ENCODE measurements at regions not wholly inside any gene's neighbourhood (a gene's known extent, or its start where the extent isn't known, plus 50 kb on each side); places are given as distances from the start of the nearest gene placed in this dataset.

DNA sequence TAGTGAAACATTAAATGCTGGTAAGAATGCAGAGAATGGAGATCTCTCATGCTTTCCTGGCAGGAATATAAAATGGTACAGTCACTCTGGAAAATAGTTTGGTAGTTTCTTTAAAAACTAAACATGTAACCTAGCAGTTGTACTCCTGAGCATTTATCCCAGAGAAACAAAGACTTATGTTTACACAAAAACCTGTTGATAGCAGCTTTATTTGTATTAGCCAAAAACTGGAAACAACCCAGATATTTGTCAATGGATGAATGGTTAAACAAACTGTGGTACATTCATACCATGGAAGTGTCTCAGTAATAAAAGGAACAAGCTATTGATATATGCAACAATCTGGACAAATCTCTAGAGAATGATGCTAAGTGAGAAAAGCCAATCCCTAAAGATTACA is 81.7 kb upstream of the CTAGE1 start:
- H3K36me3 ChIP-seq (ENCODE audit: insufficient read depth, low read length), result no peaks in the 10 kb centered on the region
- H3K4me2 ChIP-seq (ENCODE audit: insufficient read depth, low read length), result no peak overlapping the region

DNA sequence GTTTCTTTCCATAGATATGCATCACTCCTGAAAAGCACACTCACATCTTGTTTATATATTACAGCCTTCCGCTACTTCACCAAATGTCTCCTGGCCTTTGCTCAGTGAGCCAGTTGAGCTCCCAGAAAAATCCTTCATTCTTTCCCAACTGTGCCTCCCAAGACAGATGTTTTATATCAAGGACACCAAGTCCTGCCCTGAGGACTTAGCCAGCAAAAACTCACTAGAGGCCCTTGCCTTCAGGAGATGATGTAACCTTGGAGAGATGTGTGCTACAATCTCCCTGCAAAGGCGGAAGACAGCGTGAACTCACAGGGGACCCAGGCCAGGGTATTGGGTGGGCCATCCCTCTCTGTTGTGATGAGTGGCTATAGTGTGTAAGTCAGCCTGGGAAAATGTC is 86.1 kb upstream of the CTAGE1 start:
- Histone ChIP-seq H2AFZ (ENCODE audit: low read depth, low read length) (no peak overlapping the region), H3K4me1 (ENCODE audit: insufficient read depth, low read length) (no peaks in the 10 kb centered on the region), H3K4me3 (ENCODE audit: low read depth in 1 of 2, low read length in 2 of 2) (no peak overlapping the region), H3K36me3 (ENCODE audit: insufficient read depth, low read length) (no peaks in the 10 kb centered on the region), H3K79me2 (ENCODE audit: insufficient read depth, low read length) (no peaks in the 10 kb centered on the region), H3K27ac (ENCODE audit: low read length) (no peak overlapping the region), H3K9me3 (ENCODE audit: insufficient read depth, low read length, severe bottlenecking) (no peaks in the 10 kb centered on the region), H3K9ac (ENCODE audit: low read depth, low read length) (no peak overlapping the region), H3K4me2 (ENCODE audit: insufficient read depth, low read length) (no peak overlapping the region), H3K27me3 (ENCODE audit: insufficient read depth, low read length, poor library complexity) (peaks cover 5% of the 10 kb centered on the region), H4K20me1 (ENCODE audit: insufficient read depth, low read length) (no peaks in the 10 kb centered on the region)
- DNase-seq (no peak), ATAC-seq (ENCODE audit: insufficient read depth, low read depth) (no peak)
- no peak for TF ChIP-seq EZH2 (IDR thresholded peaks at IDR 0.05; ENCODE audit: borderline replicate concordance, low read depth, low read length, severe bottlenecking)
- TF ChIP-seq, protein P1, sequence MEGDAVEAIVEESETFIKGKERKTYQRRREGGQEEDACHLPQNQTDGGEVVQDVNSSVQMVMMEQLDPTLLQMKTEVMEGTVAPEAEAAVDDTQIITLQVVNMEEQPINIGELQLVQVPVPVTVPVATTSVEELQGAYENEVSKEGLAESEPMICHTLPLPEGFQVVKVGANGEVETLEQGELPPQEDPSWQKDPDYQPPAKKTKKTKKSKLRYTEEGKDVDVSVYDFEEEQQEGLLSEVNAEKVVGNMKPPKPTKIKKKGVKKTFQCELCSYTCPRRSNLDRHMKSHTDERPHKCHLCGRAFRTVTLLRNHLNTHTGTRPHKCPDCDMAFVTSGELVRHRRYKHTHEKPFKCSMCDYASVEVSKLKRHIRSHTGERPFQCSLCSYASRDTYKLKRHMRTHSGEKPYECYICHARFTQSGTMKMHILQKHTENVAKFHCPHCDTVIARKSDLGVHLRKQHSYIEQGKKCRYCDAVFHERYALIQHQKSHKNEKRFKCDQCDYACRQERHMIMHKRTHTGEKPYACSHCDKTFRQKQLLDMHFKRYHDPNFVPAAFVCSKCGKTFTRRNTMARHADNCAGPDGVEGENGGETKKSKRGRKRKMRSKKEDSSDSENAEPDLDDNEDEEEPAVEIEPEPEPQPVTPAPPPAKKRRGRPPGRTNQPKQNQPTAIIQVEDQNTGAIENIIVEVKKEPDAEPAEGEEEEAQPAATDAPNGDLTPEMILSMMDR (IDR thresholded peaks at IDR 0.05; ENCODE audit: borderline replicate concordance, extremely low read depth, low read length, poor library complexity, severe bottlenecking), result no peak

More for the DNA sequence above, 81.7 kb upstream of the CTAGE1 start:
- Histone ChIP-seq H3K4me3 (ENCODE audit: low read depth in 1 of 2, low read length in 2 of 2) (no peak overlapping the region), H3K9ac (ENCODE audit: low read depth, low read length) (no peak overlapping the region), H4K20me1 (ENCODE audit: insufficient read depth, low read length) (no peaks in the 10 kb centered on the region), H3K27ac (ENCODE audit: low read length) (no peak overlapping the region), H3K9me3 (ENCODE audit: insufficient read depth, low read length, severe bottlenecking) (no peaks in the 10 kb centered on the region), H3K79me2 (ENCODE audit: insufficient read depth, low read length) (no peaks in the 10 kb centered on the region), H3K27me3 (ENCODE audit: insufficient read depth, low read length, poor library complexity) (peaks cover 2% of the 10 kb centered on the region), H3K4me1 (ENCODE audit: insufficient read depth, low read length) (no peaks in the 10 kb centered on the region), H2AFZ (ENCODE audit: low read depth, low read length) (no peak overlapping the region)
- TF ChIP-seq, protein P1 (IDR thresholded peaks at IDR 0.05; ENCODE audit: borderline replicate concordance, extremely low read depth, low read length, poor library complexity, severe bottlenecking), result no peak
- no peak for TF ChIP-seq EZH2 (IDR thresholded peaks at IDR 0.05; ENCODE audit: borderline replicate concordance, low read depth, low read length, severe bottlenecking)
- DNase-seq, result no peak
- no peak for ATAC-seq (ENCODE audit: insufficient read depth, low read depth)

DNA sequence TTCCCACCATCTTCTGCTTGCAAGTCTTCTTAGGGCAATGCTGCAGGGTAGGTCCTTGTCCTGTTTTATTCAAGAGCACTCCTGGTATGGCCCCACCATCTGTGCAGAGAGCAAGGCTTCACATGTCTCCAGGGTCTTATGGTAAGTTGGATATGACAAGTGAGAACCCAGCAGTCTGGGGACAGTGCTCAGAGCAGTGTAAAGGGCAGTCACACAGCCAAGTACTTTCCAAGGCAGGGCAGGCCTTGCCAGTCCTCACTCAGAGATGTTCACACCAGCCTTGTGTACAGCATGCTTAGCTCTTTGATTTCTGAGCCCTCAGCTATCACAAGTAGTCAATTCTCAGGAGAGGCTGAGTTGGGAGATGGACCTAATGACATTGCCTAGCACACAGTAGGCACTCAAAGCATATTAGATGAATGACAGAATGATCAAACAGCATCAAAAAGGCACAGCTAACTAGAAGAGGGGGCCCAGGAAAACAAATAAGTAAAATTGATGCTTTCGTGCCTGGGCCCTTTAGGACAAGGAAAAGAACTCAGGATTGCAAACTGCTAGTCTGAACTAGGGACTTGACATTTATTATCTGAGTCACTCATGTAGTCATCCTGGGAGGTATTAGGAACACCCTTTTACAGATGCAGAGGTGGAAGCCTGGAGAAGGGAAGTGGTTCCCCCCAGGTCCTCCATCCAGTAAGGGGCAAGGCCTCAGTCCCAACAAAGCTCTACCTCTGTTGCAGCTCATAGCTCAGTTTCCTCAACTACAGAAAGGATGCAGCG is 86.7 kb upstream of the CTAGE1 start:
- H3K79me2 ChIP-seq (ENCODE audit: insufficient read depth, low read length), result no peaks in the 10 kb centered on the region
- no peak overlapping the region for H3K9ac ChIP-seq (ENCODE audit: low read depth, low read length)
- no peak for TF ChIP-seq EZH2 (IDR thresholded peaks at IDR 0.05; ENCODE audit: borderline replicate concordance, low read depth, low read length, severe bottlenecking)
- TF ChIP-seq, protein P1 (IDR thresholded peaks at IDR 0.05; ENCODE audit: borderline replicate concordance, extremely low read depth, low read length, poor library complexity, severe bottlenecking), result no peak
- ATAC-seq (ENCODE audit: insufficient read depth, low read depth), result no peak
- H3K4me3 ChIP-seq (ENCODE audit: low read depth in 1 of 2, low read length in 2 of 2), result no peak overlapping the region
- no peaks in the 10 kb centered on the region for H3K36me3 ChIP-seq (ENCODE audit: insufficient read depth, low read length)
- H3K9me3 ChIP-seq (ENCODE audit: insufficient read depth, low read length, severe bottlenecking), result no peaks in the 10 kb centered on the region
- DNase-seq, result no peak
- no peak overlapping the region for H2AFZ ChIP-seq (ENCODE audit: low read depth, low read length)
- peaks cover 5% of the 10 kb centered on the region for H3K27me3 ChIP-seq (ENCODE audit: insufficient read depth, low read length, poor library complexity)
- no peak overlapping the region for H3K27ac ChIP-seq (ENCODE audit: low read length)
- no peak overlapping the region for H3K4me2 ChIP-seq (ENCODE audit: insufficient read depth, low read length)
- H3K4me1 ChIP-seq (ENCODE audit: insufficient read depth, low read length), result no peaks in the 10 kb centered on the region
- no peaks in the 10 kb centered on the region for H4K20me1 ChIP-seq (ENCODE audit: insufficient read depth, low read length)

Data from DND-41 (cell line).